ENCODE measurements at regions not wholly inside any gene's neighbourhood (a gene's known extent, or its start where the extent isn't known, plus 50 kb on each side); places are given as distances from the start of the nearest gene placed in this dataset.

DNA sequence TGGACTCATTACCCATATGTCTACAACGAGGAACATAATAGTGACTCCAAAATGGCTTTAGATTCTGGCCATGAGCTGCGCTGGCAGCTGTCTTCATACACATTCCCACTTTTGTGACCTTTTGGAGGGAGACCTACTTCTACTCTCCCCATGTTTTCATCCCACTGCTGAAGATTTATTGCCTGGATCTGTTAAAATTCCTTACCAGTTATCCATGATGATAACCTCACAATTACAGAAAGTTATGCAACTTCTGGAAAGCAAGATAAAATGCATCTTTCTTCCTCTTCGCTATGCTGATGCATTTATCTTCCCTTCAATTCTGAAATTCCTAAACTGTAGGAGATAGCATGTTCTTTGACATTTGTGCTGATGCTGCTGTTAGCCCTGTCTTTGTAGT, 855.3 kb downstream of the SLC4A3 start (continued):
- TF ChIP-seq RAD51 (IDR thresholded peaks at IDR 0.05; ENCODE audit: borderline replicate concordance) (no peak), PRMT3 (CRISPR knock-in tag; IDR thresholded peaks at IDR 0.05; ENCODE audit: borderline replicate concordance, low read depth) (no peak), ZNF614 (CRISPR knock-in tag; IDR thresholded peaks at IDR 0.05; ENCODE audit: borderline replicate concordance) (no peak), ZFP36L1 (CRISPR knock-in tag; IDR thresholded peaks at IDR 0.05) (no peak), ZNF772 (CRISPR knock-in tag; IDR thresholded peaks at IDR 0.05) (no peak), ZNF549 (CRISPR knock-in tag; IDR thresholded peaks at IDR 0.05) (no peak)

DNA sequence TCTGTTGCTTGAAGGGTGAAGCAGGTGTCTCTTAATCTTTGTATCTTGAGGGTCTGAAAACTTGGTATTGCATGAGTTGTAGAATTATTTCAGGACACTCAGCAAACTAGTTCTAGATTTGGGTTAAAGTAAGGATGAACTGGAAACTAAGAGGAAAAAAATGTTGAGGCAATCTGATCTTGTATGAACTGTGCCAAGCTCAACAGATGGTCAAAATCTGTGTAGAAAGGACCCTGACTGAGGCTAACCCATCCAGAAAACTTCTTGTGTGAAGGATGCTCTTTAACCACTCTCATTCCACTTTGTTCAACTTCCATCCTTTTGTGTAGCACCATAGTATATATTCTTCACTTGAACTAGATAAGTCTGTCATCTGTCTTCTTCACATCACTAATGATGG, 861.7 kb downstream of the SLC4A3 start:
- intact Hi-C loops (cut with micrococcal nuclease; ENCODE audit: unreplicated experiment): no loop called here
- TF ChIP-seq EHMT2 (IDR thresholded peaks at IDR 0.05; ENCODE audit: borderline replicate concordance, low read depth, low read length) (no peak), NFE2 (CRISPR knock-in tag; IDR thresholded peaks at IDR 0.05) (no peak), ZNF12 (CRISPR knock-in tag; IDR thresholded peaks at IDR 0.05) (no peak), ZNF513 (CRISPR knock-in tag; conservative IDR thresholded peaks at IDR 0.05) (no peak), SSRP1 (CRISPR knock-in tag; IDR thresholded peaks at IDR 0.05) (no peak), ATM (IDR thresholded peaks at IDR 0.05; ENCODE audit: borderline replicate concordance) (no peak), PITX1 (CRISPR knock-in tag; IDR thresholded peaks at IDR 0.05) (no peak), ATF3 (CRISPR knock-in tag; IDR thresholded peaks at IDR 0.05) (no peak), PHF8 (CRISPR knock-in tag; IDR thresholded peaks at IDR 0.05) (no peak), RAD21 (CRISPR knock-in tag; IDR thresholded peaks at IDR 0.05) (no peak)
- TF ChIP-seq, protein P1, sequence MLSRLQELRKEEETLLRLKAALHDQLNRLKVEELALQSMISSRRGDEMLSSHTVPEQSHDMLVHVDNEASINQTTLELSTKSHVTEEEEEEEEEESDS (CRISPR knock-in tag; IDR thresholded peaks at IDR 0.05; ENCODE audit: borderline replicate concordance): no peak
- TF ChIP-seq, protein P2, sequence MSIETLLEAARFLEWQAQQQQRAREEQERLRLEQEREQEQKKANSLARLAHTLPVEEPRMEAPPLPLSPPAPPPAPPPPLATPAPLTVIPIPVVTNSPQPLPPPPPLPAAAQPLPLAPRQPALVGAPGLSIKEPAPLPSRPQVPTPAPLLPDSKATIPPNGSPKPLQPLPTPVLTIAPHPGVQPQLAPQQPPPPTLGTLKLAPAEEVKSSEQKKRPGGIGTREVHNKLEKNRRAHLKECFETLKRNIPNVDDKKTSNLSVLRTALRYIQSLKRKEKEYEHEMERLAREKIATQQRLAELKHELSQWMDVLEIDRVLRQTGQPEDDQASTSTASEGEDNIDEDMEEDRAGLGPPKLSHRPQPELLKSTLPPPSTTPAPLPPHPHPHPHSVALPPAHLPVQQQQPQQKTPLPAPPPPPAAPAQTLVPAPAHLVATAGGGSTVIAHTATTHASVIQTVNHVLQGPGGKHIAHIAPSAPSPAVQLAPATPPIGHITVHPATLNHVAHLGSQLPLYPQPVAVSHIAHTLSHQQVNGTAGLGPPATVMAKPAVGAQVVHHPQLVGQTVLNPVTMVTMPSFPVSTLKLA (IDR thresholded peaks at IDR 0.05): no peak
- no peak overlapping the region for H3K27ac ChIP-seq (ENCODE audit: extremely low read length, insufficient read depth, low read length)
- H4K20me1 ChIP-seq (ENCODE audit: insufficient read depth, low read length): no peaks in the 10 kb centered on the region
- ATAC-seq (no peak), FAIRE-seq (no peak), DNase-seq (ENCODE audit: low spot score) (no peak)
- no peak overlapping the region for H3K4me3 ChIP-seq (replicated peaks in 1 of 3; ENCODE audit: insufficient read depth in 1 of 3, low read depth in 2 of 3, low read length in 3 of 3)
- in situ Hi-C loops (cut with HindIII; ENCODE audit: extremely low pct_ligation_motif_present, low pct_unique_long_range_greater_than_20kb): no loop called here
- no peak overlapping the region for H3K4me2 ChIP-seq (ENCODE audit: low read depth, low read length)
- H3K79me2 ChIP-seq (ENCODE audit: insufficient read depth, low read length): no peaks in the 10 kb centered on the region
- H3K4me1 ChIP-seq (ENCODE audit: insufficient read depth, low read length): no peaks in the 10 kb centered on the region
- no TSS peak for BruUV-seq (replicated peaks)
- no peak overlapping the region for H2AFZ ChIP-seq (ENCODE audit: low read length)
- H3K27me3 ChIP-seq (ENCODE audit: control insufficient read depth in 1 of 2, insufficient read depth in 2 of 2, low read length in 2 of 2): no peaks in the 10 kb centered on the region
- ChIA-PET POLR2A (no interaction called here), CTCF (ENCODE audit: low intra/inter-chr PET ratio, low total read pairs) (no interaction called here)
- H3K9me3 ChIP-seq (ENCODE audit: low read length): peaks cover 15% of the 10 kb centered on the region; the same call in 1 of the 2 replicates
- no peak overlapping the region for H3K9ac ChIP-seq (ENCODE audit: insufficient read depth, low read depth, low read length)
- no peaks in the 10 kb centered on the region for H3K36me3 ChIP-seq (replicated peaks in 1 of 2; ENCODE audit: control insufficient read depth in 1 of 2, insufficient read depth in 2 of 2, low read length in 2 of 2)
